Neural progenitor cell (in vitro differentiated cells): ENCODE measurements at regions not wholly inside any gene's neighbourhood (a gene's known extent, or its start where the extent isn't known, plus 50 kb on each side); places are given as distances from the start of the nearest gene placed in this dataset.

Source experiments
- EZH2 ChIP-seq: fragments of 200-600 bp; sonication (generic); IDR thresholded peaks from 2 replicates; pipeline ENCODE4 v1.6.1; 2017; ENCODE audit warnings: antibody characterized with exemption, mild to moderate bottlenecking, moderate library complexity
- TF ChIP-seq, protein P1 (sequence below): fragments of 200-600 bp; sonication (generic); IDR thresholded peaks from 2 replicates; pipeline ENCODE4 v1.5.1; 2017; ENCODE audit warnings: antibody characterized with exemption, mild to moderate bottlenecking

DNA sequence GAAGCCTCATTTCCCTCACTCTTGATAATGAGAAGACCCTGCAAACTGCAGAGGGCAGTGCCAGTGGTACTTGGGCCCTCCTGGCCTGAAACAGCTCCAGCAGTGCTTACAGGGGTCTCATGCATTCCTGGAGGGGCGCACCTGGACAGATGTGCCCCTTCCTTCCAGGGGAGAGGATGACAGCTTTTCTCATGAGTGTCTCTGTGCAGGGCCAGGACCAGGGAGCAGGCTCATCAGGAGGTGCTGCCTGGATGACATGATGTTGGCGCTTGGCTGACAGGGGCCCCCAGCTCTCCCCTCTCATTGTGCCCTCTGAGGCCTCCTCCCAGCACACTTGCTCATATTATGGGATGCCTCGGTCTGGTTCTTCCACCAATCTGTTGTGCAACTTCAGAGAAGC lies 95.1 kb upstream of the MYCN start:
- TF ChIP-seq, protein P1, sequence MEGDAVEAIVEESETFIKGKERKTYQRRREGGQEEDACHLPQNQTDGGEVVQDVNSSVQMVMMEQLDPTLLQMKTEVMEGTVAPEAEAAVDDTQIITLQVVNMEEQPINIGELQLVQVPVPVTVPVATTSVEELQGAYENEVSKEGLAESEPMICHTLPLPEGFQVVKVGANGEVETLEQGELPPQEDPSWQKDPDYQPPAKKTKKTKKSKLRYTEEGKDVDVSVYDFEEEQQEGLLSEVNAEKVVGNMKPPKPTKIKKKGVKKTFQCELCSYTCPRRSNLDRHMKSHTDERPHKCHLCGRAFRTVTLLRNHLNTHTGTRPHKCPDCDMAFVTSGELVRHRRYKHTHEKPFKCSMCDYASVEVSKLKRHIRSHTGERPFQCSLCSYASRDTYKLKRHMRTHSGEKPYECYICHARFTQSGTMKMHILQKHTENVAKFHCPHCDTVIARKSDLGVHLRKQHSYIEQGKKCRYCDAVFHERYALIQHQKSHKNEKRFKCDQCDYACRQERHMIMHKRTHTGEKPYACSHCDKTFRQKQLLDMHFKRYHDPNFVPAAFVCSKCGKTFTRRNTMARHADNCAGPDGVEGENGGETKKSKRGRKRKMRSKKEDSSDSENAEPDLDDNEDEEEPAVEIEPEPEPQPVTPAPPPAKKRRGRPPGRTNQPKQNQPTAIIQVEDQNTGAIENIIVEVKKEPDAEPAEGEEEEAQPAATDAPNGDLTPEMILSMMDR = no peak
- TF ChIP-seq EZH2 = no peak
